Right lobe of liver (tissue), 4 donors: ENCODE measurements at regions not wholly inside any gene's neighbourhood (a gene's known extent, or its start where the extent isn't known, plus 50 kb on each side); places are given as distances from the start of the nearest gene placed in this dataset.

Experiments
- CTCF ChIP-seq, 4 donors: fragments of 200-600 bp in 3 of 4; fragments of 450-650 bp in 1 of 4; IDR thresholded peaks; one replicate each; pipeline versions ENCODE4 v1.5.1 to v1.8.0; 2016 to 2022; ENCODE audit warnings: antibody characterized with exemption in 4 of 4, mild to moderate bottlenecking in 2 of 4
- POLR2A ChIP-seq: fragments of 450-650 bp; IDR thresholded peaks from one replicate; pipeline ENCODE4 v1.6.1; 2017; ENCODE audit warnings: antibody characterized with exemption, mild to moderate bottlenecking
- donor health status: DM: no; HTN: no; CAD: no.
- donor health status: DM: no; HTN: no; CAD: no.
- donor health status: DM: no; HTN: yes; CAD: no.

- TF ChIP-seq CTCF (IDR thresholded peaks at IDR 0.05) (no peak), POLR2A (no peak)
Measured at GRCh38 chr3:31399271-31399670, 133.5 kb upstream of the STT3B start.
